Fibroblast of lung (primary cell): ENCODE measurements at regions not wholly inside any gene's neighbourhood (a gene's known extent, or its start where the extent isn't known, plus 50 kb on each side); places are given as distances from the start of the nearest gene placed in this dataset.

Source experiments
- DNase-seq, 2 donors: peaks; one replicate each; pipeline versions ENCODE4 v3.0.0 to v3.0.0-alpha.2; 2010; ENCODE audit warnings: low read depth in 2 of 2
- H2AFZ ChIP-seq: 2 replicates; pipeline ENCODE4 v1.5.1; 2012; ENCODE audit warnings: low read length, control low read depth, inconsistent platforms
- H3K27ac ChIP-seq: 2 replicates; pipeline ENCODE4 v1.5.1; 2011; ENCODE audit warnings: low read length, control low read depth; ENCODE audit not compliant: insufficient read depth
- H3K27me3 ChIP-seq: 2 replicates; pipeline ENCODE4 v1.5.1; 2011; ENCODE audit warnings: mild to moderate bottlenecking, low read length; ENCODE audit not compliant: control insufficient read depth, insufficient read depth
- H3K36me3 ChIP-seq: 2 replicates; pipeline ENCODE4 v1.5.1; 2011; ENCODE audit warnings: low read length; ENCODE audit not compliant: control insufficient read depth, insufficient read depth
- H3K4me1 ChIP-seq: 2 replicates; pipeline ENCODE4 v1.5.1; 2011; ENCODE audit warnings: low read length; ENCODE audit not compliant: control insufficient read depth, insufficient read depth; ENCODE audit errors: extremely low read depth
- H3K4me2 ChIP-seq: 2 replicates; pipeline ENCODE4 v1.5.1; 2011; ENCODE audit warnings: low read length, control low read depth; ENCODE audit not compliant: insufficient read depth; ENCODE audit errors: extremely low read depth
- H3K4me3 ChIP-seq, 4 experiments: fragments of 200-600 bp in 1 of 4; sonication (generic) in 1 of 4; replicated peaks in 1 of 4; 2 replicates each; pipeline ENCODE4 v1.5.1; 2011 to 2016; ENCODE audit warnings: low read length in 4 of 4, low read depth in 3 of 4, mild to moderate bottlenecking in 3 of 4, control low read depth in 2 of 4, inconsistent platforms in 1 of 4, mixed read lengths in 1 of 4; ENCODE audit not compliant: insufficient read depth in 1 of 4; ENCODE audit errors: control extremely low read depth in 1 of 4
- H3K79me2 ChIP-seq: 2 replicates; pipeline ENCODE4 v1.5.1; 2012; ENCODE audit warnings: mild to moderate bottlenecking, low read length, inconsistent platforms; ENCODE audit not compliant: control insufficient read depth, insufficient read depth
- H3K9ac ChIP-seq: 2 replicates; pipeline ENCODE4 v1.5.1; 2011; ENCODE audit warnings: mild to moderate bottlenecking, low read length, control low read depth; ENCODE audit not compliant: insufficient read depth
- H3K9me3 ChIP-seq: 2 replicates; pipeline ENCODE4 v1.5.1; 2012; ENCODE audit warnings: low read depth, low read length; ENCODE audit not compliant: control insufficient read depth, insufficient read depth
- H4K20me1 ChIP-seq: 2 replicates; pipeline ENCODE4 v1.5.1; 2011; ENCODE audit warnings: low read length; ENCODE audit not compliant: control insufficient read depth, insufficient read depth; ENCODE audit errors: extremely low read depth
- EZH2 ChIP-seq: IDR thresholded peaks from 2 replicates; pipeline ENCODE4 v1.5.1; 2012; ENCODE audit warnings: low read length, control low read depth, mild to moderate bottlenecking; ENCODE audit errors: missing control alignments
- TF ChIP-seq, protein P1 (sequence below), 2 donors: IDR thresholded peaks in 1 of 2; conservative IDR thresholded peaks in 1 of 2; 1 replicate in 1 of 2; 2 replicates in 1 of 2; pipeline ENCODE4 v1.5.1; 2011 to 2012; ENCODE audit warnings: low read length in 2 of 2, control low read depth in 1 of 2, inconsistent platforms in 1 of 2, low read depth in 1 of 2, mild to moderate bottlenecking in 1 of 2

DNA sequence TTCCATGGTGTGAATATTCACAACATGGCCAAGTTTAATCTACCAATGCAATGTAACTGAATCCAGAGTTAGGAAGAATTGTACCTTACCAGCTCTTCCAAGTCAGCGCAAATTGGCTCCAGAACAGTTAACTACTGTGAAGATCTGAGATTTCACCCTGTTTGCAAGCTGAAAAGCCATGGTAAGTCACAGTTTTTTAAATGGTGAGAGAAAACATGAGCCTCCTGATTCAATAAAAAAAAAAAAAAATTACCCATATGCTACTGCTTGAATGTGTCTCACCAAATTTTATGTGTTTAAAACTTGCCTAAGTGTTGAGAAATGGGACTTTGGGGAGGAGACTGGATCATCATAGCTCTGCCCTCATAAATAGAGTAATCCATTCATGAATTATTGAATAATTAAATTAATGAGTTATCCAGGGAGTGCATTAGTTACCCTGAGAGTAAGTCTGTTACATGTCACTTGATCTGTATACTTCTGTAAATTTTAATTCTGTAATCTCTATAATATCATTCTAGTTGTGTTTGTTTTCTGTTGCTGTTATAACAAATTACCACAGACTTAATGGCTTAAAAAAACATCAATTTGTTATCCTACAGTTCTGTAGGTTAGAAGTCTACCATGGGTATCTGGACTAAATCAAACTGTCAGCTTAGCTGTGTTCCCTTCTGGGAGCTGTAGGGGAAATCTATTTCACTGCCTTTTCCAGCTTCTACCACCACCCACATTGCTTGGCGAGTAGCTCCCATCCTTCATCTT, 1355.9 kb downstream of the GRIK2 start:
- Histone ChIP-seq H3K4me2 (no peak overlapping the region), H3K27ac (no peak overlapping the region), H3K36me3 (no peaks in the 10 kb centered on the region), H3K4me3 (no peak overlapping the region), H3K9ac (no peak overlapping the region), H3K9me3 (no peaks in the 10 kb centered on the region), H3K79me2 (no peaks in the 10 kb centered on the region), H4K20me1 (no peaks in the 10 kb centered on the region), H3K27me3 (no peaks in the 10 kb centered on the region), H3K4me1 (no peaks in the 10 kb centered on the region), H2AFZ (no peak overlapping the region)
- TF ChIP-seq EZH2 = no peak
- TF ChIP-seq, protein P1, sequence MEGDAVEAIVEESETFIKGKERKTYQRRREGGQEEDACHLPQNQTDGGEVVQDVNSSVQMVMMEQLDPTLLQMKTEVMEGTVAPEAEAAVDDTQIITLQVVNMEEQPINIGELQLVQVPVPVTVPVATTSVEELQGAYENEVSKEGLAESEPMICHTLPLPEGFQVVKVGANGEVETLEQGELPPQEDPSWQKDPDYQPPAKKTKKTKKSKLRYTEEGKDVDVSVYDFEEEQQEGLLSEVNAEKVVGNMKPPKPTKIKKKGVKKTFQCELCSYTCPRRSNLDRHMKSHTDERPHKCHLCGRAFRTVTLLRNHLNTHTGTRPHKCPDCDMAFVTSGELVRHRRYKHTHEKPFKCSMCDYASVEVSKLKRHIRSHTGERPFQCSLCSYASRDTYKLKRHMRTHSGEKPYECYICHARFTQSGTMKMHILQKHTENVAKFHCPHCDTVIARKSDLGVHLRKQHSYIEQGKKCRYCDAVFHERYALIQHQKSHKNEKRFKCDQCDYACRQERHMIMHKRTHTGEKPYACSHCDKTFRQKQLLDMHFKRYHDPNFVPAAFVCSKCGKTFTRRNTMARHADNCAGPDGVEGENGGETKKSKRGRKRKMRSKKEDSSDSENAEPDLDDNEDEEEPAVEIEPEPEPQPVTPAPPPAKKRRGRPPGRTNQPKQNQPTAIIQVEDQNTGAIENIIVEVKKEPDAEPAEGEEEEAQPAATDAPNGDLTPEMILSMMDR (conservative IDR thresholded peaks at IDR 0.05 in 1 of 2, IDR thresholded peaks at IDR 0.05 in 1 of 2; ENCODE audit: low read depth in 1 of 2, low read length in 2 of 2) = no peak
- DNase-seq = no peak

DNA sequence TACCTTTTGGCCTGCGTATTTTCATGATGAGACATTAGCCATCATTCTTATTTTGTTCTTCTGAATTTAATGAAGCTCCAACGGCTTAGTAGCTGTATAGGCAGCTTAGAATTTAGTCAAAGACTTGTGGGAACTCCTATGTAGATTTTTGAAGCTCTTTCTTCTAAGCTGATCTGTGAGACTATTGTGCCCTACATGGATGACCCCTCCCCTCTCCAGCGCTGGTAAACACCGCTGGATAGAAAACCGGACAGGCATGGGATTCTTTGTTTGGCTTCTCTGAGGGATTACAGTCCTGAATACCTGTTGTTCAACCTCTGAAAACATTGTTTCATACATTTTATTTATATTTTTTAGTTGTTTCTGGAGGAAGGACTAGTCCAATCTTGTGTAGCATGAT, 1353.4 kb downstream of the GRIK2 start:
- Histone ChIP-seq H3K79me2 (no peaks in the 10 kb centered on the region), H3K4me2 (no peak overlapping the region), H3K27me3 (no peaks in the 10 kb centered on the region), H2AFZ (no peak overlapping the region), H3K4me1 (no peaks in the 10 kb centered on the region), H3K4me3 (no peak overlapping the region), H3K9ac (no peak overlapping the region), H3K9me3 (no peaks in the 10 kb centered on the region), H4K20me1 (no peaks in the 10 kb centered on the region), H3K36me3 (no peaks in the 10 kb centered on the region), H3K27ac (no peak overlapping the region)
- no peak for TF ChIP-seq EZH2
- TF ChIP-seq, protein P1 (conservative IDR thresholded peaks at IDR 0.05 in 1 of 2, IDR thresholded peaks at IDR 0.05 in 1 of 2; ENCODE audit: low read depth in 1 of 2, low read length in 2 of 2) = no peak
- DNase-seq = no peak

DNA sequence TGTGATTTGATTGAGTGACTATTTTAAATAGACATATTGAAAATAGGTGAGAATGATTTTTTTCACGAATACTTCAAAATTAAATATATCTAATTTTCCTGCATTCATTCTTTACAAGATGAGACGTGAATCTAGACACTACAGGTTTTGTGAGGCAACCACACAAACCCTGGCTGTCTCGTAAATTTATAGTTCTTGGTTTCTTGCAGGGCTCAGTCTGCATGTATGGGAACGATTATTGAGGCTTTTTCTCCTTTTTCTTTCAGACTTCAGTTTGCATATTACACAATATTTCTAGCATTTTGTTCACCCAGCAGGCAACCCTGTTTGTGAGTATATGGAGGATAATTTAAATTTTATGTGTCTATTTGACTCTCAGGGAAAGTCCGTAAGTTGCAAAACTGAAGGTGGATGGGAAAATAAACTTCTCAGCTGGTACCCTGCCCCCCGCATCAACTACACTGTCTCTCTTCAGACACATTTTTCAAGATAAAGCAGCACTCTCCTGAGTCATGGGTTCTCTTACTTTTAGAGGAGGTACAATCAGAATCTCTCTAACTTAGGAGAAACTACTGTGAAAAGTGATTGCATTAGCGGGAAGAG, 1349.3 kb downstream of the GRIK2 start:
- H3K27me3 ChIP-seq = no peaks in the 10 kb centered on the region
- no peaks in the 10 kb centered on the region for H3K4me1 ChIP-seq
- no peaks in the 10 kb centered on the region for H3K9me3 ChIP-seq
- no peak overlapping the region for H2AFZ ChIP-seq
- no peak overlapping the region for H3K27ac ChIP-seq
- TF ChIP-seq EZH2 = no peak
- TF ChIP-seq, protein P1 (conservative IDR thresholded peaks at IDR 0.05 in 1 of 2, IDR thresholded peaks at IDR 0.05 in 1 of 2; ENCODE audit: low read depth in 1 of 2, low read length in 2 of 2) = no peak
- DNase-seq = no peak
- H3K9ac ChIP-seq = no peak overlapping the region
- no peaks in the 10 kb centered on the region for H3K79me2 ChIP-seq
- no peaks in the 10 kb centered on the region for H3K36me3 ChIP-seq
- H4K20me1 ChIP-seq = no peaks in the 10 kb centered on the region
- H3K4me3 ChIP-seq = no peak overlapping the region
- no peak overlapping the region for H3K4me2 ChIP-seq
